ENCODE measurements at regions not wholly inside any gene's neighbourhood (a gene's known extent, or its start where the extent isn't known, plus 50 kb on each side); places are given as distances from the start of the nearest gene placed in this dataset.

DNA sequence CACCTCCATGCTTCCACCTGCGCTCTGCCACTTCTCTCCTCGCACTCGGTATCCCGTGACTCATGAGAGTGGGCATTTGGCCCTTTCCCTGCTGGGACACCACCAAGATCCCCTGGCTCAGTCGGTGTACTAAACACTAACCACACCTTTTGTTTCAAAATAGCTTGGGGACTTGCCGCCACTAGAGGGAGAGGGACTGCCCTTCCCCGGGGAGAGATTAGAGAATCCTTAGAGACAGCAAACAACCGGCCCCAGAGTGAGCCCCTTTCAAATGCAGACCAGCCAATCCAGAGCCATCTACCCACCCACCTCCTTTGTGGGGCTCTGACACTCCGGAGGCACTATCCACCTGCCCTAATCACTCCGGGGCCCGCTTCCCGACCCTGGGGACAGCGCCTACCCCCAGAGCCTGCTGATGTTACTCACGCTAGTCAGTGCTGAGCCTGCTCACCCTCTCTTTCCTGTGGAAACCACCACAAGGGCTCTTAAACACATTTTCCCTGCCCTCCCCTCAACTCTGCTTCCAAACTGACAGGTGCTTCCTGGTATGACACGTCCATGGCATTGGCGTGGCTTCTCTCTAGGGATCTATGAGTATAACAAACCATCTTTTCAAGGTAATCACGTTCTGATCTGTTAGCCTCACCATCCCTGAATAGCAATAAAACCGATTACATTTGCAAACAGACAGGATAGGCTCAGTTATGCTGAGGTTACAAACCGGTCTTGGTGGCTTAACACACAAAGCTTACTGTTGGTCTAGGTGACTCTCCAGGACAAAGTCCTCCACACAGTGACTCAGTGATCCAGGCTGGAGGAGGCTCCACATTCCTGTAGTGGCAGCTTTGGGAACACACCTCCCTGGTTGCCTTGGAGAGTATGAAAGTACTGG lies 180.1 kb upstream of the MVB12B start:
- DNase-seq (no peak), ATAC-seq (no peak)
- TF ChIP-seq, protein P1, sequence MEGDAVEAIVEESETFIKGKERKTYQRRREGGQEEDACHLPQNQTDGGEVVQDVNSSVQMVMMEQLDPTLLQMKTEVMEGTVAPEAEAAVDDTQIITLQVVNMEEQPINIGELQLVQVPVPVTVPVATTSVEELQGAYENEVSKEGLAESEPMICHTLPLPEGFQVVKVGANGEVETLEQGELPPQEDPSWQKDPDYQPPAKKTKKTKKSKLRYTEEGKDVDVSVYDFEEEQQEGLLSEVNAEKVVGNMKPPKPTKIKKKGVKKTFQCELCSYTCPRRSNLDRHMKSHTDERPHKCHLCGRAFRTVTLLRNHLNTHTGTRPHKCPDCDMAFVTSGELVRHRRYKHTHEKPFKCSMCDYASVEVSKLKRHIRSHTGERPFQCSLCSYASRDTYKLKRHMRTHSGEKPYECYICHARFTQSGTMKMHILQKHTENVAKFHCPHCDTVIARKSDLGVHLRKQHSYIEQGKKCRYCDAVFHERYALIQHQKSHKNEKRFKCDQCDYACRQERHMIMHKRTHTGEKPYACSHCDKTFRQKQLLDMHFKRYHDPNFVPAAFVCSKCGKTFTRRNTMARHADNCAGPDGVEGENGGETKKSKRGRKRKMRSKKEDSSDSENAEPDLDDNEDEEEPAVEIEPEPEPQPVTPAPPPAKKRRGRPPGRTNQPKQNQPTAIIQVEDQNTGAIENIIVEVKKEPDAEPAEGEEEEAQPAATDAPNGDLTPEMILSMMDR (IDR thresholded peaks at IDR 0.05 in 4 of 5, conservative IDR thresholded peaks at IDR 0.05 in 1 of 5) = no peak
- TF ChIP-seq POLR2A (IDR thresholded peaks at IDR 0.05) = no peak
- Histone ChIP-seq H3K36me3 (no peaks in the 10 kb centered on the region), H3K9me3 (no peaks in the 10 kb centered on the region), H3K27ac (no peak overlapping the region), H3K27me3 (peaks cover 0 to 27% (median 16%) of the 10 kb centered on the region in 3 donors), H3K4me1 (no peaks in the 10 kb centered on the region), H3K4me3 (no peak overlapping the region)
- intact Hi-C loops (cut with DNase I; ENCODE audit: low total_unique reads) (no loop called here), in situ Hi-C loops (cut with MboI; ENCODE audit: low sequenced_read_pairs in 4 of 4) (no loop called here)

- in situ Hi-C loops (cut with MboI; ENCODE audit: low sequenced_read_pairs in 4 of 4) (no loop called here), intact Hi-C loops (cut with DNase I; ENCODE audit: low total_unique reads) (no loop called here)
- Histone ChIP-seq H3K27ac (no peak overlapping the region), H3K27me3 (peaks cover 0 to 27% (median 16%) of the 10 kb centered on the region in 3 donors), H3K36me3 (no peaks in the 10 kb centered on the region), H3K9me3 (no peaks in the 10 kb centered on the region), H3K4me1 (no peaks in the 10 kb centered on the region), H3K4me3 (no peak overlapping the region)
- no peak for TF ChIP-seq POLR2A (IDR thresholded peaks at IDR 0.05)
- TF ChIP-seq, protein P1 (IDR thresholded peaks at IDR 0.05 in 4 of 5, conservative IDR thresholded peaks at IDR 0.05 in 1 of 5) = no peak
- no peak for DNase-seq
- ATAC-seq = no peak
These were observed 179.3 kb upstream of the MVB12B start for GRCh38 chr9:126147186-126147935.

- intact Hi-C loops (cut with DNase I; ENCODE audit: low total_unique reads) = no loop called here
- no peak for TF ChIP-seq POLR2A (IDR thresholded peaks at IDR 0.05)
- TF ChIP-seq, protein P1 (IDR thresholded peaks at IDR 0.05 in 4 of 5, conservative IDR thresholded peaks at IDR 0.05 in 1 of 5) = no peak
- in situ Hi-C loops (cut with MboI; ENCODE audit: low sequenced_read_pairs in 4 of 4) = no loop called here
- Histone ChIP-seq H3K27ac (no peak overlapping the region), H3K4me3 (no peak overlapping the region), H3K36me3 (no peaks in the 10 kb centered on the region), H3K4me1 (no peaks in the 10 kb centered on the region), H3K27me3 (peaks cover 0 to 27% (median 20%) of the 10 kb centered on the region in 3 donors), H3K9me3 (no peaks in the 10 kb centered on the region)
- ATAC-seq = no peak
- no peak for DNase-seq
These were observed 178.4 kb upstream of the MVB12B start for GRCh38 chr9:126147936-126148870.

- TF ChIP-seq, protein P1 (IDR thresholded peaks at IDR 0.05 in 4 of 5, conservative IDR thresholded peaks at IDR 0.05 in 1 of 5) = no peak
- no peak for TF ChIP-seq POLR2A (IDR thresholded peaks at IDR 0.05)
- H3K4me3 ChIP-seq = no peak overlapping the region
- H3K36me3 ChIP-seq = no peaks in the 10 kb centered on the region
- ATAC-seq = no peak
- H3K4me1 ChIP-seq = no peaks in the 10 kb centered on the region
- peaks cover 0 to 27% (median 20%) of the 10 kb centered on the region in 3 donors for H3K27me3 ChIP-seq
- DNase-seq = no peak
- no peak overlapping the region for H3K27ac ChIP-seq
- no peaks in the 10 kb centered on the region for H3K9me3 ChIP-seq
- intact Hi-C loops (cut with DNase I; ENCODE audit: low total_unique reads) = no loop called here
- in situ Hi-C loops (cut with MboI; ENCODE audit: low sequenced_read_pairs in 4 of 4) = no loop called here
These were observed 177.6 kb upstream of the MVB12B start for GRCh38 chr9:126148994-126149393.

Data from gastrocnemius medialis (tissue), 4 donors.